ENCODE measurements at regions not wholly inside any gene's neighbourhood (a gene's known extent, or its start where the extent isn't known, plus 50 kb on each side); places are given as distances from the start of the nearest gene placed in this dataset.

- TF ChIP-seq CTCF (conservative IDR thresholded peaks at IDR 0.05 in 1 of 2, IDR thresholded peaks at IDR 0.05 in 1 of 2; ENCODE audit: low read depth in 1 of 2, low read length in 2 of 2) (no peak), EZH2 (IDR thresholded peaks at IDR 0.05; ENCODE audit: low read length, missing control alignments) (no peak)
Measured at GRCh38 chr14:42112108-42112507, 505.4 kb downstream of the LRFN5 start.
